ENCODE measurements at regions not wholly inside any gene's neighbourhood (a gene's known extent, or its start where the extent isn't known, plus 50 kb on each side); places are given as distances from the start of the nearest gene placed in this dataset.

- Histone ChIP-seq H3K4me3 (ENCODE audit: low read depth, low read length, poor library complexity, severe bottlenecking) (no peak overlapping the region), H3K4me1 (ENCODE audit: insufficient read depth, low read length, severe bottlenecking) (no peaks in the 10 kb centered on the region), H3K27ac (ENCODE audit: low read depth, low read length, poor library complexity, severe bottlenecking) (no peak overlapping the region), H3K9me3 (ENCODE audit: low read length) (0 out of 2 replicates have a peak, but pooled peaks cover 2% of the 10 kb centered on the region), H3F3A (ENCODE audit: insufficient read depth, low read length) (no peaks in the 10 kb centered on the region), H3K36me3 (ENCODE audit: insufficient read depth, low read length) (no peaks in the 10 kb centered on the region), H3K9me2 (ENCODE audit: low read depth, low read length) (no peaks in the 10 kb centered on the region), H3K79me2 (ENCODE audit: insufficient read depth, low read length) (no peaks in the 10 kb centered on the region), H3K9ac (ENCODE audit: low read length) (no peak overlapping the region), H3K4me2 (ENCODE audit: low read length) (no peak overlapping the region), H4K20me1 (ENCODE audit: insufficient read depth, low read length) (no peaks in the 10 kb centered on the region), H3K27me3 (ENCODE audit: insufficient read depth, low read length) (no peaks in the 10 kb centered on the region), H2AFZ (ENCODE audit: low read length) (no peak overlapping the region)
- TF ChIP-seq EZH2 (IDR thresholded peaks at IDR 0.05; ENCODE audit: borderline replicate concordance, low read length): no peak
- TF ChIP-seq, protein P1, sequence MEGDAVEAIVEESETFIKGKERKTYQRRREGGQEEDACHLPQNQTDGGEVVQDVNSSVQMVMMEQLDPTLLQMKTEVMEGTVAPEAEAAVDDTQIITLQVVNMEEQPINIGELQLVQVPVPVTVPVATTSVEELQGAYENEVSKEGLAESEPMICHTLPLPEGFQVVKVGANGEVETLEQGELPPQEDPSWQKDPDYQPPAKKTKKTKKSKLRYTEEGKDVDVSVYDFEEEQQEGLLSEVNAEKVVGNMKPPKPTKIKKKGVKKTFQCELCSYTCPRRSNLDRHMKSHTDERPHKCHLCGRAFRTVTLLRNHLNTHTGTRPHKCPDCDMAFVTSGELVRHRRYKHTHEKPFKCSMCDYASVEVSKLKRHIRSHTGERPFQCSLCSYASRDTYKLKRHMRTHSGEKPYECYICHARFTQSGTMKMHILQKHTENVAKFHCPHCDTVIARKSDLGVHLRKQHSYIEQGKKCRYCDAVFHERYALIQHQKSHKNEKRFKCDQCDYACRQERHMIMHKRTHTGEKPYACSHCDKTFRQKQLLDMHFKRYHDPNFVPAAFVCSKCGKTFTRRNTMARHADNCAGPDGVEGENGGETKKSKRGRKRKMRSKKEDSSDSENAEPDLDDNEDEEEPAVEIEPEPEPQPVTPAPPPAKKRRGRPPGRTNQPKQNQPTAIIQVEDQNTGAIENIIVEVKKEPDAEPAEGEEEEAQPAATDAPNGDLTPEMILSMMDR (IDR thresholded peaks at IDR 0.05; ENCODE audit: low read length): no peak
Measured at GRCh38 chr10:22054961-22055360, 51.4 kb upstream of the DNAJC1 start.

Measured in OCI-LY1 (cell line).